NB4 (cell line): ENCODE measurements at regions not wholly inside any gene's neighbourhood (a gene's known extent, or its start where the extent isn't known, plus 50 kb on each side); places are given as distances from the start of the nearest gene placed in this dataset.

Experiments
- MAX ChIP-seq: IDR thresholded peaks from 2 replicates; pipeline ENCODE4 v1.6.1; 2011; ENCODE audit warnings: low read depth, low read length
- MYC ChIP-seq: IDR thresholded peaks from 2 replicates; pipeline ENCODE4 v1.6.1; 2011; ENCODE audit warnings: low read depth, low read length
- POLR2A ChIP-seq: IDR thresholded peaks from 2 replicates; pipeline ENCODE4 v1.6.1; 2011; ENCODE audit warnings: mild to moderate bottlenecking; ENCODE audit not compliant: insufficient read length; ENCODE audit errors: extremely low read depth
- TF ChIP-seq, protein P1 (sequence below): IDR thresholded peaks from one replicate; pipeline ENCODE4 v1.5.1; 2012; ENCODE audit warnings: low read depth, low read length

- TF ChIP-seq, protein P1, sequence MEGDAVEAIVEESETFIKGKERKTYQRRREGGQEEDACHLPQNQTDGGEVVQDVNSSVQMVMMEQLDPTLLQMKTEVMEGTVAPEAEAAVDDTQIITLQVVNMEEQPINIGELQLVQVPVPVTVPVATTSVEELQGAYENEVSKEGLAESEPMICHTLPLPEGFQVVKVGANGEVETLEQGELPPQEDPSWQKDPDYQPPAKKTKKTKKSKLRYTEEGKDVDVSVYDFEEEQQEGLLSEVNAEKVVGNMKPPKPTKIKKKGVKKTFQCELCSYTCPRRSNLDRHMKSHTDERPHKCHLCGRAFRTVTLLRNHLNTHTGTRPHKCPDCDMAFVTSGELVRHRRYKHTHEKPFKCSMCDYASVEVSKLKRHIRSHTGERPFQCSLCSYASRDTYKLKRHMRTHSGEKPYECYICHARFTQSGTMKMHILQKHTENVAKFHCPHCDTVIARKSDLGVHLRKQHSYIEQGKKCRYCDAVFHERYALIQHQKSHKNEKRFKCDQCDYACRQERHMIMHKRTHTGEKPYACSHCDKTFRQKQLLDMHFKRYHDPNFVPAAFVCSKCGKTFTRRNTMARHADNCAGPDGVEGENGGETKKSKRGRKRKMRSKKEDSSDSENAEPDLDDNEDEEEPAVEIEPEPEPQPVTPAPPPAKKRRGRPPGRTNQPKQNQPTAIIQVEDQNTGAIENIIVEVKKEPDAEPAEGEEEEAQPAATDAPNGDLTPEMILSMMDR, result no peak
- TF ChIP-seq MAX, result no peak
- no peak for TF ChIP-seq POLR2A
- TF ChIP-seq MYC, result no peak
These were observed 100.8 kb upstream of the DAAM1 start for GRCh38 chr14:59087711-59088110.
